ENCODE measurements at regions not wholly inside any gene's neighbourhood (a gene's known extent, or its start where the extent isn't known, plus 50 kb on each side); places are given as distances from the start of the nearest gene placed in this dataset.

DNA sequence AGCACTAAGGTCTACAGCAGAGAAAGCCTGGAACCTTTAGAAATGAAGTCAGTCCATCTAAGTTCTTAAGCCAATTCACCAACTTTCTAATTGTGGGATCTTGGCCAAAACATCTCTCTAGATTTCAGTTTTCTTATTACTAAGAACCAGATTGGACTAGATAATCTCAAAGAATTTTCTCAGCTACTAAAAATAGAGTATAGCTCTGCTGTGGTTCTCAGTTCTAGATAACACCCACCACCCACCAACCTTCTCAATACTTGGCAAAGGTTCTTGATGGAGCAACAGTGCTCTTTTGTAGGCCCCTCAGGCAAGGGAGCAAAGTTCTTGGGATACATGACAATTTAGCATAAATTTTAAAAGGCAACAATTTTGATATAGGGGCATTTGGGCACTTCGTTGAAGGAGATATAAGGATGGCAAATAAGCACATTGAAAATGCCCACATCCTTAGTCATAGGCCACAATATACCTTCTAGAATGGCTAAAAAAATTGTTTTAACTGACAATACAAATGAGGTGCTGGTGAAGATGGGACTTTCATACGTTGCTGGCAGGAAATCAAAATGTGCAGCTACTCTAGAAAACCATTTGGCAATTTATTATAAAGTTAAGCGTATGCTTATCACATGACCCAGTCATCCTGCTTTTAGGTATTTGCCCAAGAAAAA, 74.4 kb upstream of the TMEM132E start:
- Histone ChIP-seq H3K36me3 (ENCODE audit: insufficient read depth, low read length) (no peaks in the 10 kb centered on the region), H3K27ac (no peak overlapping the region), H3K4me3 (no peak overlapping the region), H3K9ac (ENCODE audit: insufficient read length) (no peak overlapping the region), H3K9me3 (ENCODE audit: low read depth, low read length) (no peaks in the 10 kb centered on the region)
- no peak for DNase-seq (ENCODE audit: low read depth, low spot score)
- no peak for TF ChIP-seq EZH2 (IDR thresholded peaks at IDR 0.05)
- TF ChIP-seq FOXP2 (optimal IDR thresholded peaks at IDR 0.05; ENCODE audit: control extremely low read depth, extremely low read length, insufficient read depth), result no peak
- TF ChIP-seq POLR2AphosphoS5 (IDR thresholded peaks at IDR 0.05; ENCODE audit: borderline replicate concordance, low read depth, low read length), result no peak

DNA sequence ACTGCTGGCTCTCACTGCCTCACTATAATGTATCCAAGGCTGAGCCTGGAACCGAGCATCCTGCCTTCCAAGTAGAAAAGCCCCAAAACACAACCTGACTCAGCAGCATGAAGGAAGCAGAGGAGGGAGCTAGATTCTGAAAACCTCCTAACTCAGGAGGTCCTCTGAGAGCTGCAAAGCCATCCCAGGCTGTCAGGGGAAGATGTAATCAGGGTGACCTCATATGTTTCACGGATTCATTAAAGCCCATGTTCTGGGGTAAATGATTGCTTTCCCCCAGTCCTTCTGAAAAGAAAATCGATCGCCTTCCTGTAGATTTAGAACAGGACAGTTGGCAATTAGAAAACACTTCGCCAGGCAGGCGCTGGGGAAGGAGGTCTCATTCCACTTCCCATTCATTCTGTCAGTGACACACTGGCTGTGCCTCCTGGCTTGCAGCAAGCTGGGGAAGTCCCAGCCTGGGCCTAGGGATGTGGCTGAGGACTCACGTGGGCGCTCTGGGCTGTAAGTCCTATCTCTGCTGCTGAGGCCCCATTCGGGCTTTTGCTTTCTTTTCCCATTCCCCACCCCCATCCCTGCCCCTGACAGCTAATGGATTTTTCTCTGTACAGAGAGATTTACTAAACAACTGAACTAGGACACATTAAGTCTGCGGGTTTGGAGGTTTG, 75.7 kb upstream of the TMEM132E start:
- Histone ChIP-seq H3K27ac (no peak overlapping the region), H3K9ac (ENCODE audit: insufficient read length) (no peak overlapping the region), H3K36me3 (ENCODE audit: insufficient read depth, low read length) (no peaks in the 10 kb centered on the region), H3K4me3 (no peak overlapping the region), H3K9me3 (ENCODE audit: low read depth, low read length) (no peaks in the 10 kb centered on the region)
- TF ChIP-seq POLR2AphosphoS5 (IDR thresholded peaks at IDR 0.05; ENCODE audit: borderline replicate concordance, low read depth, low read length), result no peak
- DNase-seq (ENCODE audit: low read depth, low spot score), result no peak

DNA sequence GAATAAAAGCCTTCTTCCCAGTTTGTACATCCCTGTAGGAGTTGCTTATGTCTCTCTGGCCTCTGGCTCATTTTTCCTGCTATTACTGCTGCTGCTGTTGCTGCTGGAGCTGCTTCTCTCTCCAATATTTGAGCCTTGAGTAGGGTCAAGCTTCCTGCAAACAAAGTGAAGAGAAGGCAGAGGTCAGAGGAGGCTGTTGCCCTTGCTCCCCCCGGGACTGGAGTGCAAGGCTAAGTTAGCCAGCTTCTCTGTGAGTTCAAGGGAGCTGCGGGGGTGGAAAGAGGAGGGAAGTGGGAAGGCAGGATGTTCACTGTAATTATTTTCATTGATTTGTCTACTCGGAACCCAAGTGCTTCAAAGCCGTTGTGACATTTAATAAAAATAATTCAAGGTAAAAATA, 77.0 kb upstream of the TMEM132E start:
- no peaks in the 10 kb centered on the region for H3K9me3 ChIP-seq (ENCODE audit: low read depth, low read length)
- H3K9ac ChIP-seq (ENCODE audit: insufficient read length), result no peak overlapping the region
- no peak overlapping the region for H3K27ac ChIP-seq
- no peak overlapping the region for H3K4me3 ChIP-seq
- H3K36me3 ChIP-seq (ENCODE audit: insufficient read depth, low read length), result no peaks in the 10 kb centered on the region
- DNase-seq (ENCODE audit: low read depth, low spot score), result no peak
- TF ChIP-seq POLR2AphosphoS5 (IDR thresholded peaks at IDR 0.05; ENCODE audit: borderline replicate concordance, low read depth, low read length) (no peak), EZH2 (IDR thresholded peaks at IDR 0.05) (no peak), FOXP2 (optimal IDR thresholded peaks at IDR 0.05; ENCODE audit: control extremely low read depth, extremely low read length, insufficient read depth) (no peak)

DNA sequence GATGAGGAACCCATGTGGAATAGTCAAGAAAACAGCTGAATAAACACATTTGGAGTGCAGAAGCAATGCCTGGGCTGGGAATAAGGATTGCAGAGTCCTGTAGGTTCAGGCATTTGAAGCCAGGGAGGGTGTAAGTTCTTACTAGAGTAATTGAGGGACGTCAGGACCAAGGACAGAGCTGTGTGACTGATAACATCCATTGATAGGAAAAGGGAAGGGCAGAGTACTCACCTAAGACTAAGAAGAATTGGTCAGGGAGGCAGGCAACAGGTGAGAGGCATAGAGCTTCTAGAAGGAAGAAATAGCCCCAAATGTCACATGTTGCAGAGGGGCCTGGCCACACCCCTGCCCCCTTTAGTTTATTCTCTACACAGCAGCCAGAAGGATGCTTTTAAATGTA, 79.8 kb upstream of the TMEM132E start:
- H3K9me3 ChIP-seq (ENCODE audit: low read depth, low read length), result no peaks in the 10 kb centered on the region
- H3K27ac ChIP-seq, result no peak overlapping the region
- no peak for DNase-seq (ENCODE audit: low read depth, low spot score)
- no peak overlapping the region for H3K9ac ChIP-seq (ENCODE audit: insufficient read length)
- no peak overlapping the region for H3K4me3 ChIP-seq
- no peaks in the 10 kb centered on the region for H3K36me3 ChIP-seq (ENCODE audit: insufficient read depth, low read length)
- TF ChIP-seq EZH2 (IDR thresholded peaks at IDR 0.05), result no peak
- TF ChIP-seq POLR2AphosphoS5 (IDR thresholded peaks at IDR 0.05; ENCODE audit: borderline replicate concordance, low read depth, low read length), result no peak
- TF ChIP-seq FOXP2 (optimal IDR thresholded peaks at IDR 0.05; ENCODE audit: control extremely low read depth, extremely low read length, insufficient read depth), result no peak

DNA sequence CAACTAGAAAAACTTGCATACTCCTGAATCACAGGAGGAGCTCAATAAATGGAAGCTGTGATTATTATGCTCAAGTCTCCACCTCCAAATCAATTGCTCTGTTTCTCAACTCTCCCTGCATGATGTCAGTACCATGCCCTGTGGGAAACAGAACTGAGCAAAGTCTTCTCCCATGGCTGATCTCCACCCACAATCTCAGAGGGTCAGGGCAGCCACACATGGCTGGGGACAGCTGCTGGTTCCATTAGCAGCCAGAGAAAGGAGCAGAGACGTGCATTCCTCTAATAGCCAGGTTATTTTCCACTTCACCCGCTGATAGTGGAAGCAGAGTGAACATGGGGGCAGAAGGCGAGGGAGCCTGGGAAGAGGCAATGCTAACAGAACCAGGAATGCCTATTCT, 85.5 kb upstream of the TMEM132E start:
- no peaks in the 10 kb centered on the region for H3K9me3 ChIP-seq (ENCODE audit: low read depth, low read length)
- H3K9ac ChIP-seq (ENCODE audit: insufficient read length), result no peak overlapping the region
- H3K4me3 ChIP-seq, result no peak overlapping the region
- TF ChIP-seq EZH2 (IDR thresholded peaks at IDR 0.05) (no peak), POLR2AphosphoS5 (IDR thresholded peaks at IDR 0.05; ENCODE audit: borderline replicate concordance, low read depth, low read length) (no peak), FOXP2 (optimal IDR thresholded peaks at IDR 0.05; ENCODE audit: control extremely low read depth, extremely low read length, insufficient read depth) (no peak)
- DNase-seq (ENCODE audit: low read depth, low spot score), result no peak
- H3K27ac ChIP-seq, result no peak overlapping the region
- no peaks in the 10 kb centered on the region for H3K36me3 ChIP-seq (ENCODE audit: insufficient read depth, low read length)

DNA sequence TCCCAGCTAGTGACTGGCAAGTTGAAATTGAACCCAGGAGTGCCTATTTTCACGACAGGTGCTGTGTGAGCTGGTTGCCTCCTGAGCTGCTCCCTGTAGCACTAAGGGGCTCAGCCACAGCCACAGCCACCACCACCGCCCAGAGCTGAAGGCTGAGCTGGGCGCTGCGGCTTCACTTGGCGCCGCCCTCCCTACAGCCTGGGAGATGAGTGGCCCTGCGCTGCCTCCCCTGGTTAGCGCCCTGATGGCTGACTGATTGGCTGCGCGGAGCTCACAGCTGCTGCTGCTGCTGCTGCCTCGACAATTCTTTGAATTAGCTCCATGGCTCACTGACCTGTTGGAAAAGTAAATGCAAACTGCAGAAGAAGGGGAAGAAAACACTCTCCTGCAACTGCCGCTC, 91.8 kb upstream of the TMEM132E start:
- TF ChIP-seq FOXP2 (optimal IDR thresholded peaks at IDR 0.05; ENCODE audit: control extremely low read depth, extremely low read length, insufficient read depth) (no peak), POLR2AphosphoS5 (IDR thresholded peaks at IDR 0.05; ENCODE audit: borderline replicate concordance, low read depth, low read length) (no peak), EZH2 (IDR thresholded peaks at IDR 0.05) (no peak)
- no peak overlapping the region for H3K27ac ChIP-seq
- H3K4me3 ChIP-seq, result no peak overlapping the region
- H3K9me3 ChIP-seq (ENCODE audit: low read depth, low read length), result no peaks in the 10 kb centered on the region
- H3K36me3 ChIP-seq (ENCODE audit: insufficient read depth, low read length), result no peaks in the 10 kb centered on the region
- H3K9ac ChIP-seq (ENCODE audit: insufficient read length), result no peak overlapping the region
- no peak for DNase-seq (ENCODE audit: low read depth, low spot score)

DNA sequence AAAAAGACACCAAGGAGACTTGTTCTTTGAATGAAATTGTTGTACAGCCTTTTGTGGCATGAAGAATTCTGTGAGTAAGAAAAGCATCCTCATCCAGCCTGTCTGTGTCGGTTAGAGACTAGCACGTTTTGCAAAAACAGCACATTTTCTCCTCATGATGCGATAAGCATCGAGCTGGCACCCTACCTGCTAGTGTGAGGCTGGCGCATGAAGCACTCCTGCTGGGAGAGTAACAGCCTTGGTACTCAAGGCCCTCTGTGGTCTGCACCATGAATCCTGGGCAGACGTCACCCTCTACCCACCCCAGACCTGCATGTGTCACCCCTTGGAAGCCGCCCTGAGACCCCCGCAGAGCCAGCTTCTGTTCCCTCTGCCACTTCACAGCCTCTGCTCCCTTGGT, 92.6 kb upstream of the TMEM132E start:
- TF ChIP-seq POLR2AphosphoS5 (IDR thresholded peaks at IDR 0.05; ENCODE audit: borderline replicate concordance, low read depth, low read length) (no peak), EZH2 (IDR thresholded peaks at IDR 0.05) (no peak), FOXP2 (optimal IDR thresholded peaks at IDR 0.05; ENCODE audit: control extremely low read depth, extremely low read length, insufficient read depth) (no peak)
- Histone ChIP-seq H3K4me3 (no peak overlapping the region), H3K9me3 (ENCODE audit: low read depth, low read length) (no peaks in the 10 kb centered on the region)

DNA sequence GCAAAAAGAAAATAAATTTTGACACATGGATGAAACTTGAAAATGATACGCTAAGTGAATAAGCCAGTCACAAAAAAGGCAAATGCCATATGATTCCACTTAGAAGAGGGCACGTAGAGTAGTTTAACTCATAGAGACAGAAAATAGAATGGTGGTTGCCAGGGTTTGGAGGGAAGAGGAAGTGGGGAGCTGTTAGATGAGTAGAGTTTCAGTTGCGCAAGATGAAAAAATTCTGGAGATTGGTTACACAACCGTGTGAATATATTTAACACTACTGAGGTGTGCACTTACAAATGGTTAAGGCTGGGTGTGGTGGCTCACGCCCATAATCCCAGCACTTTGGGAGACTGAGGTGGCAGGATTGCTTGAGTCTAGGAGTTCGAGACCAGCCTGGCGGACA, 93.4 kb upstream of the TMEM132E start:
- TF ChIP-seq POLR2AphosphoS5 (IDR thresholded peaks at IDR 0.05; ENCODE audit: borderline replicate concordance, low read depth, low read length) (no peak), FOXP2 (optimal IDR thresholded peaks at IDR 0.05; ENCODE audit: control extremely low read depth, extremely low read length, insufficient read depth) (no peak), EZH2 (IDR thresholded peaks at IDR 0.05) (no peak)
- DNase-seq (ENCODE audit: low read depth, low spot score), result no peak
- no peaks in the 10 kb centered on the region for H3K36me3 ChIP-seq (ENCODE audit: insufficient read depth, low read length)

More for the DNA sequence above, 92.6 kb upstream of the TMEM132E start:
- Histone ChIP-seq H3K27ac (no peak overlapping the region), H3K36me3 (ENCODE audit: insufficient read depth, low read length) (no peaks in the 10 kb centered on the region), H3K9ac (ENCODE audit: insufficient read length) (no peak overlapping the region)
- no peak for DNase-seq (ENCODE audit: low read depth, low spot score)

More for the DNA sequence above, 93.4 kb upstream of the TMEM132E start:
- Histone ChIP-seq H3K9me3 (ENCODE audit: low read depth, low read length) (no peaks in the 10 kb centered on the region), H3K4me3 (no peak overlapping the region), H3K9ac (ENCODE audit: insufficient read length) (no peak overlapping the region), H3K27ac (no peak overlapping the region)

Data from SK-N-MC (cell line).